GM12878 (cell line): ENCODE measurements at regions not wholly inside any gene's neighbourhood (a gene's known extent, or its start where the extent isn't known, plus 50 kb on each side); places are given as distances from the start of the nearest gene placed in this dataset.

Experiments used
- ATAC-seq: fragments of 200-7000 bp; cut with Tn5 transposase; 3 replicates; pipeline ENCODE4 v1.9.1; 2020; ENCODE audit warnings: mild to moderate bottlenecking, moderate library complexity
- BruUV-seq: library from RNA; stranded (reverse); fragments of 400-500 nt; replicated peaks from 2 replicates; lab custom pipeline; 2021; lab: Mats Ljungman, UMichigan
- CTCF ChIA-PET: fragments of 300-600 bp; sonication (Branson Sonifier 250); formaldehyde crosslinking; extraction: SDS; loops from one replicate; lab custom pipeline; 2021; ENCODE audit warnings: inconsistent platforms; lab: Yijun Ruan, JAX
- POLR2A ChIA-PET: fragments of 350-600 bp; formaldehyde crosslinking; extraction: SDS; loops from one replicate; lab custom pipeline; 2021; ENCODE audit warnings: inconsistent platforms; lab: Charles Lee
- RAD21 ChIA-PET: fragments of 300-600 bp; sonication (Branson Sonifier 250); formaldehyde crosslinking; loops from one replicate; lab custom pipeline; 2023; ENCODE audit warnings: antibody characterized with exemption; ENCODE audit not compliant: unreplicated experiment; lab: Charles Lee
- SMC1A ChIA-PET: fragments of 300-600 bp; sonication (Branson Sonifier 250); formaldehyde crosslinking; loops from one replicate; lab custom pipeline; 2023; ENCODE audit not compliant: unreplicated experiment, uncharacterized antibody; lab: Charles Lee
- DNase-seq: peaks from one replicate; pipeline ENCODE4 v3.0.0-alpha.2; 2011; ENCODE audit warnings: low read depth, low spot score
- FAIRE-seq: peaks from 3 replicates; lab custom pipeline; 2011; peaks lifted over from hg19 to GRCh38; lab: Jason Lieb, UNC
- H2AFZ ChIP-seq: 2 replicates; pipeline ENCODE4 v1.6.0; 2011; ENCODE audit warnings: low read depth, low read length, control low read depth; ENCODE audit not compliant: control insufficient read depth
- H3K27ac ChIP-seq: 2 replicates; pipeline ENCODE4 v1.5.1; 2011; ENCODE audit warnings: control low read depth; ENCODE audit not compliant: control insufficient read depth, insufficient read depth
- H3K27me3 ChIP-seq, 2 experiments: replicated peaks in 1 of 2; 2 replicates each; pipeline versions ENCODE4 v1.6.0 to v1.6.1; 2011; ENCODE audit warnings: low read length in 1 of 2; ENCODE audit not compliant: control insufficient read depth in 2 of 2, insufficient read depth in 2 of 2
- H3K36me3 ChIP-seq, 2 experiments: 2 replicates each; pipeline ENCODE4 v1.5.1; 2011; ENCODE audit warnings: low read length in 1 of 2; ENCODE audit not compliant: control insufficient read depth in 2 of 2, insufficient read depth in 2 of 2
- H3K4me1 ChIP-seq: 2 replicates; pipeline ENCODE4 v1.6.1; 2011; ENCODE audit warnings: mild to moderate bottlenecking, low read length, moderate library complexity, mixed read lengths; ENCODE audit not compliant: control insufficient read depth, insufficient read depth
- H3K4me2 ChIP-seq: 2 replicates; pipeline ENCODE4 v1.6.0; 2011; ENCODE audit warnings: control low read depth; ENCODE audit not compliant: control insufficient read depth, insufficient read depth
- H3K4me3 ChIP-seq: fragments of 200-600 bp; sonication (generic); 2 replicates; pipeline ENCODE4 v1.5.1; 2016
- H3K79me2 ChIP-seq: 2 replicates; pipeline ENCODE4 v1.6.0; 2011; ENCODE audit warnings: low read length; ENCODE audit not compliant: control insufficient read depth, insufficient read depth
- H3K9ac ChIP-seq: 2 replicates; pipeline ENCODE4 v1.8.0; 2011; ENCODE audit warnings: low read length, control low read depth, mixed read lengths; ENCODE audit not compliant: control insufficient read depth, insufficient read depth
- H3K9me3 ChIP-seq: replicated peaks from 3 replicates; pipeline ENCODE4 v1.5.1; 2011; ENCODE audit warnings: mild to moderate bottlenecking, low read length; ENCODE audit not compliant: control insufficient read depth, insufficient read depth
- H4K20me1 ChIP-seq: 2 replicates; pipeline ENCODE4 v1.6.0; 2011; ENCODE audit not compliant: control insufficient read depth, insufficient read depth
- ATF2 ChIP-seq: IDR thresholded peaks from 2 replicates; pipeline ENCODE4 v1.6.1; 2012; ENCODE audit warnings: low read length, inconsistent platforms
- BCL11A ChIP-seq: IDR thresholded peaks from 2 replicates; pipeline ENCODE4 v1.6.1; 2011; ENCODE audit warnings: low read depth, low read length
- BCLAF1 ChIP-seq: fragments of 450-650 bp; IDR thresholded peaks from 2 replicates; pipeline ENCODE4 v1.6.1; 2017; ENCODE audit warnings: antibody characterized with exemption, mild to moderate bottlenecking, moderate library complexity
- BHLHE40 ChIP-seq, 2 experiments: fragments of 450-650 bp in 1 of 2; IDR thresholded peaks; 2 replicates each; pipeline ENCODE4 v1.6.1; 2011 to 2017; ENCODE audit warnings: low read depth in 2 of 2, borderline replicate concordance in 1 of 2, improper control_type of control experiment in 1 of 2, low read length in 1 of 2, mild to moderate bottlenecking in 1 of 2
- CREB1 ChIP-seq: IDR thresholded peaks from 2 replicates; pipeline ENCODE4 v1.6.1; 2012; ENCODE audit warnings: low read depth, mild to moderate bottlenecking, inconsistent platforms
- IKZF1 ChIP-seq: fragments of 450-650 bp; conservative IDR thresholded peaks from 2 replicates; pipeline ENCODE4 v1.6.1; 2017; ENCODE audit warnings: antibody characterized with exemption, mild to moderate bottlenecking
- KAT2A ChIP-seq: conservative IDR thresholded peaks from 2 replicates; pipeline ENCODE4 v1.6.1; 2011; ENCODE audit warnings: low read depth, low read length; ENCODE audit not compliant: control insufficient read depth
- MYB ChIP-seq: fragments of 150-350 bp; IDR thresholded peaks from 2 replicates; pipeline ENCODE4 v1.6.1; 2014; ENCODE audit warnings: mild to moderate bottlenecking, low read depth, low read length, borderline replicate concordance
- RCOR1 ChIP-seq: conservative IDR thresholded peaks from 2 replicates; pipeline ENCODE4 v1.6.1; 2012; ENCODE audit warnings: low read depth, low read length, improper control_type of control experiment
- RELB ChIP-seq: fragments of 450-650 bp; IDR thresholded peaks from 2 replicates; pipeline ENCODE4 v1.6.1; 2017; ENCODE audit warnings: low read depth, mild to moderate bottlenecking, moderate library complexity
- REST ChIP-seq: IDR thresholded peaks from 2 replicates; pipeline ENCODE4 v1.6.1; 2012; ENCODE audit warnings: mild to moderate bottlenecking, low read depth, low read length
- RFX5 ChIP-seq: IDR thresholded peaks from 2 replicates; pipeline ENCODE4 v1.6.1; 2011; ENCODE audit warnings: low read depth, low read length, improper control_type of control experiment
- ZNF274 ChIP-seq: IDR thresholded peaks from one replicate; pipeline ENCODE4 v1.8.0; 2011; ENCODE audit not compliant: insufficient read length, insufficient read depth
- WGBS: methylation state at CpG from one replicate; pipeline ENCODE4 v1.1.6; 2016; ENCODE audit warnings: low lambda C conversion rate; ENCODE audit not compliant: insufficient replicate concordance, insufficient coverage; ENCODE audit errors: missing lambda C conversion rate; 5-methylcytosine and 5-hydroxymethylcytosine counted together
- in situ Hi-C: fragments of 300-500 bp; cut with MboI; formaldehyde crosslinking; loops from 9 replicates; pipeline ENCODE4 v1.14.3; 2018; ENCODE audit warnings: mixed read lengths
- intact Hi-C: fragments of 100-400 bp; cut with micrococcal nuclease; formaldehyde crosslinking; loops from one replicate; pipeline ENCODE4 v1.14.2; 2022; ENCODE audit not compliant: unreplicated experiment
- TF ChIP-seq, protein P1 (sequence below): fragments of 450-650 bp; IDR thresholded peaks from 2 replicates; pipeline ENCODE4 v1.6.1; 2016; ENCODE audit warnings: mild to moderate bottlenecking

- ATAC-seq: no peak
- SMC1A ChIA-PET: interaction anchor here (1.0 kb wide), 1 partner anchor 11 kb away, joined by 3 read pairs; no protein-coding TSS in a partner anchor
- no TSS peak for BruUV-seq
- Histone ChIP-seq H3K79me2 (no peaks in the 10 kb centered on the region), H3K27ac (no peak overlapping the region), H3K9ac (no peak overlapping the region), H3K27me3 (no peaks in the 10 kb centered on the region), H3K9me3 (no peaks in the 10 kb centered on the region), H4K20me1 (no peaks in the 10 kb centered on the region), H3K36me3 (peaks cover 0 to 3% of the 10 kb centered on the region in 2 experiments; a peak in 2 of 4 replicates), H2AFZ (no peak overlapping the region), H3K4me3 (no peak overlapping the region), H3K4me1 (peaks cover 10% of the 10 kb centered on the region), H3K4me2 (no peak overlapping the region)
- in situ Hi-C loops: loop anchor here (10.0 kb wide), 1 partner anchor 913 kb away; no protein-coding TSS in a partner anchor
- RAD21 ChIA-PET: no interaction called here
- POLR2A ChIA-PET: no interaction called here
- CTCF ChIA-PET: no interaction called here
- FAIRE-seq: no peak
- DNase-seq: no peak
- intact Hi-C loops: no loop called here
- WGBS: 90% methylated on average over 2 of the region's 2 CpGs
- TF ChIP-seq IKZF1 (no peak), RFX5 (no peak), BHLHE40 (IDR thresholded peaks at IDR 0.05; ENCODE audit: borderline replicate concordance in 1 of 2, low read depth in 2 of 2, low read length in 1 of 2) (no peak), CREB1 (no peak), BCL11A (no peak), RCOR1 (no peak), BCLAF1 (no peak), MYB (no peak), KAT2A (no peak), REST (no peak), ATF2 (no peak), ZNF274 (no peak), RELB (no peak)
- TF ChIP-seq, protein P1, sequence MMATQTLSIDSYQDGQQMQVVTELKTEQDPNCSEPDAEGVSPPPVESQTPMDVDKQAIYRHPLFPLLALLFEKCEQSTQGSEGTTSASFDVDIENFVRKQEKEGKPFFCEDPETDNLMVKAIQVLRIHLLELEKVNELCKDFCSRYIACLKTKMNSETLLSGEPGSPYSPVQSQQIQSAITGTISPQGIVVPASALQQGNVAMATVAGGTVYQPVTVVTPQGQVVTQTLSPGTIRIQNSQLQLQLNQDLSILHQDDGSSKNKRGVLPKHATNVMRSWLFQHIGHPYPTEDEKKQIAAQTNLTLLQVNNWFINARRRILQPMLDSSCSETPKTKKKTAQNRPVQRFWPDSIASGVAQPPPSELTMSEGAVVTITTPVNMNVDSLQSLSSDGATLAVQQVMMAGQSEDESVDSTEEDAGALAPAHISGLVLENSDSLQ: no peak
Measured at GRCh38 chr13:73717632-73718031, 416.6 kb downstream of the KLF12 start.
